SK-N-SH treated with all-trans-retinoic acid at 6 μM for 48 hours (cell line): ENCODE measurements at regions not wholly inside any gene's neighbourhood (a gene's known extent, or its start where the extent isn't known, plus 50 kb on each side); places are given as distances from the start of the nearest gene placed in this dataset.

Source experiments
- CREB5 ChIP-seq: fragments of 250-450 bp; sonication (Bioruptor Pico); IDR thresholded peaks from 2 replicates; pipeline ENCODE4 v1.5.1; 2020; ENCODE audit warnings: low read depth, mild to moderate bottlenecking, moderate library complexity
- CSDC2 ChIP-seq: fragments of 250-450 bp; sonication (Bioruptor Pico); IDR thresholded peaks from 2 replicates; pipeline ENCODE4 v1.5.0; 2020; ENCODE audit warnings: mild to moderate bottlenecking, moderate library complexity
- CSRNP3 ChIP-seq: fragments of 250-450 bp; sonication (Bioruptor Pico); IDR thresholded peaks from 2 replicates; pipeline ENCODE4 v1.5.1; 2021; ENCODE audit warnings: mild to moderate bottlenecking, moderate library complexity
- PATZ1 ChIP-seq: fragments of 250-450 bp; sonication (Bioruptor Pico); IDR thresholded peaks from 2 replicates; pipeline ENCODE4 v1.8.0; 2020; ENCODE audit warnings: mild to moderate bottlenecking, moderate library complexity, borderline replicate concordance
- TCF4 ChIP-seq: fragments of 250-450 bp; sonication (Bioruptor Pico); IDR thresholded peaks from 2 replicates; pipeline ENCODE4 v1.8.0; 2021; ENCODE audit warnings: mild to moderate bottlenecking, moderate library complexity, borderline replicate concordance
- TOX ChIP-seq: fragments of 250-450 bp; sonication (Bioruptor Pico); IDR thresholded peaks from 2 replicates; pipeline ENCODE4 v1.8.0; 2021; ENCODE audit warnings: mild to moderate bottlenecking, moderate library complexity, borderline replicate concordance
- ZFP3 ChIP-seq: fragments of 250-450 bp; sonication (Bioruptor Pico); IDR thresholded peaks from 2 replicates; pipeline ENCODE4 v1.5.0; 2020; ENCODE audit warnings: mild to moderate bottlenecking, moderate library complexity
- ZNF565 ChIP-seq: fragments of 450-650 bp; formaldehyde crosslinking; conservative IDR thresholded peaks from 2 replicates; pipeline ENCODE4 v1.5.0; 2020; ENCODE audit warnings: low read depth, mild to moderate bottlenecking, moderate library complexity

GRCh38 chr10:76643511-76643911, 994.1 kb downstream of the KCNMA1 start:
- TF ChIP-seq ZNF565: no peak
- TF ChIP-seq CSRNP3 (CRISPR knock-in tag): no peak
- TF ChIP-seq PATZ1: no peak
- no peak for TF ChIP-seq TOX (CRISPR knock-in tag)
- TF ChIP-seq ZFP3 (CRISPR knock-in tag): no peak
- no peak for TF ChIP-seq CREB5 (CRISPR knock-in tag)
- TF ChIP-seq CSDC2: no peak
- TF ChIP-seq TCF4 (CRISPR knock-in tag): no peak
